Transverse colon (tissue), 4 donors: ENCODE measurements at regions not wholly inside any gene's neighbourhood (a gene's known extent, or its start where the extent isn't known, plus 50 kb on each side); places are given as distances from the start of the nearest gene placed in this dataset.

ENCODE experiments used
- DNase-seq: peaks from one replicate; pipeline ENCODE4 v3.0.0-alpha.2; 2019
- H3K27ac ChIP-seq, 4 donors: fragments of 200-600 bp; sonication (generic); 2 replicates each; pipeline ENCODE4 v1.5.1; 2016 to 2018; ENCODE audit warnings: inconsistent platforms in 4 of 4
- H3K27me3 ChIP-seq: fragments of 200-600 bp; sonication (generic); 2 replicates; pipeline ENCODE4 v1.5.1; 2017; ENCODE audit warnings: inconsistent platforms
- H3K36me3 ChIP-seq, 4 donors: fragments of 200-600 bp; sonication (generic); 2 replicates each; pipeline ENCODE4 v1.5.1; 2017 to 2019; ENCODE audit warnings: inconsistent platforms in 4 of 4
- H3K4me1 ChIP-seq, 4 donors: fragments of 200-600 bp; sonication (generic); 2 replicates each; pipeline ENCODE4 v1.5.1; 2017 to 2020; ENCODE audit warnings: inconsistent platforms in 4 of 4
- H3K4me3 ChIP-seq, 4 donors: fragments of 200-600 bp; sonication (generic); 1 replicate in 1 of 4; 2 replicates in 3 of 4; pipeline versions ENCODE4 v1.5.1 to v1.6.1; 2017 to 2019; ENCODE audit warnings: inconsistent platforms in 4 of 4
- H3K9me3 ChIP-seq, 2 donors: fragments of 200-600 bp; sonication (generic); 2 replicates each; pipeline ENCODE4 v1.5.1; 2017 to 2019; ENCODE audit warnings: inconsistent platforms in 2 of 2
- EP300 ChIP-seq: sonication (generic); formaldehyde crosslinking; IDR thresholded peaks from one replicate; pipeline ENCODE4 v1.6.1; 2017; ENCODE audit warnings: antibody characterized with exemption, low read depth
- POLR2A ChIP-seq: fragments of 450-650 bp; IDR thresholded peaks from one replicate; pipeline ENCODE4 v1.6.1; 2016; ENCODE audit warnings: antibody characterized with exemption, mild to moderate bottlenecking, moderate library complexity
- POLR2AphosphoS5 ChIP-seq, 3 donors: sonication (generic); formaldehyde crosslinking; IDR thresholded peaks; one replicate each; pipeline ENCODE4 v1.6.1; 2016; ENCODE audit warnings: antibody characterized with exemption in 3 of 3
- WGBS, 2 donors: methylation state at CpG; one replicate each; pipeline ENCODE4 v1.1.5; 2018; ENCODE audit warnings: low coverage in 1 of 2; 5-methylcytosine and 5-hydroxymethylcytosine counted together
- in situ Hi-C, 4 donors: fragments of 200-750 bp; cut with MboI; loops; one replicate each; pipeline versions ENCODE4 v1.15.0 to v1.15.1; 2017; ENCODE audit warnings: low sequenced_read_pairs in 3 of 4, low pct_ligation_motif_present in 1 of 4, low pct_unique_long_range_greater_than_20kb in 1 of 4
- intact Hi-C: fragments of 100-400 bp; cut with DNase I; formaldehyde crosslinking; loops from one replicate; pipeline ENCODE4 v1.15.1; 2023; ENCODE audit warnings: low total_unique reads
- TF ChIP-seq, protein P1 (sequence below), 5 experiments: fragments of 200-600 bp in 3 of 5; fragments of 450-650 bp in 2 of 5; sonication (generic) in 3 of 5; IDR thresholded peaks; 1 replicate in 2 of 5; 2 replicates in 3 of 5; pipeline ENCODE4 v1.5.1; 2016 to 2017; ENCODE audit warnings: antibody characterized with exemption in 5 of 5, inconsistent platforms in 3 of 5, mild to moderate bottlenecking in 2 of 5, moderate library complexity in 1 of 5

DNA sequence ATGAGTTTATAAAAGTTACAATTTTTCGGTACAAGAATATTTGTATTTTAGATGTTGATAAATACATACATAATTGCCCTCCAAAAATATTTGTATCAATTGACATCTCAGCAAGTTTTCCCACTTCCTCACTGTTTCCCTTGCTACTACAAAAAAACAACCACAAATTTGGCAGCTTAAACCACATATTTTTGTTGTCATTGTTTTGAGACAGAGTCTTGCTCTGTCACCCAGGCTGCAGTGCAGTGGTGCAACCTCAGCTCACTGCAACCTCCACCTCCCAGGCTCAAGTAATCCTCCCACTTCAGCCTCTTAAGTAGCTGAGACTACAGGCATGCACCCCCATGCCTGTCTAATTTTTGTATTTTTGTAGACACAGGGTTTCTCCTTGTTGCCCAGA is 162.8 kb upstream of the RARB start:
- in situ Hi-C loops, result no loop called here
- no peak for DNase-seq

DNA sequence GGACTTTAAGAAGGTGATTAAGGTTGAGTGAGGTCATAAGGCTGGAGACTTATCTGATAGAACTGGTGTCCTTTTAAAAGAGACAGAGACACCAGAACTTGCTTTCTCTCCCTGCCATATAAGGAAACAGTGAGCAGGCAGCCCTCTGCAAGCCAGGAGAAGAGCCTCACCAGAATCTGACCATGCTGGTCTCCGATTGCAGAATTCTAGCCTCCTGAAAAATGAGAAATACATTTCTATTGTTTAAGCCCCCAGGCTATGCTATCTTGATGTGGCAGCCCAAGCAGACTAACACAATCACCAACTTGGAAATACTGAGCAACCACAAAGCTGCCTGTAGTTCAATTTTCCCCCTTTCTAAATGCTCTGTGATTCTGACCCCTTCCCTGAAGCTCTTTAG is 161.4 kb upstream of the RARB start:
- intact Hi-C loops, result no loop called here
- in situ Hi-C loops, result no loop called here
- no peaks in the 10 kb centered on the region for H3K9me3 ChIP-seq
- H3K4me3 ChIP-seq, result no peak overlapping the region
- H3K27me3 ChIP-seq, result no peaks in the 10 kb centered on the region
- no peak overlapping the region for H3K27ac ChIP-seq
- WGBS, 2 donors, result 74 to 100% methylated on average over 1 of the region's 1 CpG
- H3K36me3 ChIP-seq, result no peaks in the 10 kb centered on the region
- TF ChIP-seq POLR2AphosphoS5 (IDR thresholded peaks at IDR 0.05) (no peak), POLR2A (no peak), EP300 (no peak)
- TF ChIP-seq, protein P1, sequence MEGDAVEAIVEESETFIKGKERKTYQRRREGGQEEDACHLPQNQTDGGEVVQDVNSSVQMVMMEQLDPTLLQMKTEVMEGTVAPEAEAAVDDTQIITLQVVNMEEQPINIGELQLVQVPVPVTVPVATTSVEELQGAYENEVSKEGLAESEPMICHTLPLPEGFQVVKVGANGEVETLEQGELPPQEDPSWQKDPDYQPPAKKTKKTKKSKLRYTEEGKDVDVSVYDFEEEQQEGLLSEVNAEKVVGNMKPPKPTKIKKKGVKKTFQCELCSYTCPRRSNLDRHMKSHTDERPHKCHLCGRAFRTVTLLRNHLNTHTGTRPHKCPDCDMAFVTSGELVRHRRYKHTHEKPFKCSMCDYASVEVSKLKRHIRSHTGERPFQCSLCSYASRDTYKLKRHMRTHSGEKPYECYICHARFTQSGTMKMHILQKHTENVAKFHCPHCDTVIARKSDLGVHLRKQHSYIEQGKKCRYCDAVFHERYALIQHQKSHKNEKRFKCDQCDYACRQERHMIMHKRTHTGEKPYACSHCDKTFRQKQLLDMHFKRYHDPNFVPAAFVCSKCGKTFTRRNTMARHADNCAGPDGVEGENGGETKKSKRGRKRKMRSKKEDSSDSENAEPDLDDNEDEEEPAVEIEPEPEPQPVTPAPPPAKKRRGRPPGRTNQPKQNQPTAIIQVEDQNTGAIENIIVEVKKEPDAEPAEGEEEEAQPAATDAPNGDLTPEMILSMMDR (IDR thresholded peaks at IDR 0.05), result no peak
- no peak for DNase-seq
- H3K4me1 ChIP-seq, result no peaks in the 10 kb centered on the region

More for the DNA sequence above, 162.8 kb upstream of the RARB start:
- intact Hi-C loops, result no loop called here
- no peak for TF ChIP-seq POLR2A
- TF ChIP-seq EP300, result no peak
- TF ChIP-seq POLR2AphosphoS5 (IDR thresholded peaks at IDR 0.05), result no peak
- TF ChIP-seq, protein P1 (IDR thresholded peaks at IDR 0.05), result no peak
- Histone ChIP-seq H3K9me3 (no peaks in the 10 kb centered on the region), H3K36me3 (no peaks in the 10 kb centered on the region), H3K27ac (no peak overlapping the region), H3K4me1 (no peaks in the 10 kb centered on the region), H3K27me3 (no peaks in the 10 kb centered on the region), H3K4me3 (no peak overlapping the region)
- 31 to 38% methylated on average over 1 of the region's 1 CpG for WGBS, 2 donors

DNA sequence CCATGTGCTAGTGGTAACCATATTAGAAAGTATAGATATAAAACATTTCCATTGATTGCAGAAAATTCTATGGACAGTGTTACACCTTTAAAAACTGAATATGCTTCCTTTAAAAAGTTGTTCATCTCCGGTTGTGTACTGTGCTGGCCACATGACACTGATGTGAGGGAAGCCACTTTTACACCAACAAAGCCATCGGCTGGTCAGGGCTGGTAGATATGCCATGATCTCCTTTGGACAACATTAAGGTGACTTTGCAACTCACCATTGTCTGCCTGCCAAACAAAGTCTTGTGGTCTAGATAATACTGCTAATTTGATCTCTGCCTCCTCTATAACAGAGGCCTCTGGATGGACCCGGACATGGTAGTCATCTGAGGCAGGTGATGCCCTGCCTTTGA is 156.0 kb upstream of the RARB start:
- Histone ChIP-seq H3K4me1 (no peaks in the 10 kb centered on the region), H3K9me3 (no peaks in the 10 kb centered on the region), H3K36me3 (no peaks in the 10 kb centered on the region), H3K4me3 (no peak overlapping the region), H3K27me3 (no peaks in the 10 kb centered on the region), H3K27ac (no peak overlapping the region)
- no peak for DNase-seq
- WGBS, 2 donors, result 66 to 85% methylated on average over 2 to 3 of the region's 3 CpGs
- in situ Hi-C loops (no loop called here), intact Hi-C loops (no loop called here)
- no peak for TF ChIP-seq EP300
- no peak for TF ChIP-seq POLR2A
- TF ChIP-seq, protein P1 (IDR thresholded peaks at IDR 0.05), result no peak
- TF ChIP-seq POLR2AphosphoS5 (IDR thresholded peaks at IDR 0.05), result no peak

DNA sequence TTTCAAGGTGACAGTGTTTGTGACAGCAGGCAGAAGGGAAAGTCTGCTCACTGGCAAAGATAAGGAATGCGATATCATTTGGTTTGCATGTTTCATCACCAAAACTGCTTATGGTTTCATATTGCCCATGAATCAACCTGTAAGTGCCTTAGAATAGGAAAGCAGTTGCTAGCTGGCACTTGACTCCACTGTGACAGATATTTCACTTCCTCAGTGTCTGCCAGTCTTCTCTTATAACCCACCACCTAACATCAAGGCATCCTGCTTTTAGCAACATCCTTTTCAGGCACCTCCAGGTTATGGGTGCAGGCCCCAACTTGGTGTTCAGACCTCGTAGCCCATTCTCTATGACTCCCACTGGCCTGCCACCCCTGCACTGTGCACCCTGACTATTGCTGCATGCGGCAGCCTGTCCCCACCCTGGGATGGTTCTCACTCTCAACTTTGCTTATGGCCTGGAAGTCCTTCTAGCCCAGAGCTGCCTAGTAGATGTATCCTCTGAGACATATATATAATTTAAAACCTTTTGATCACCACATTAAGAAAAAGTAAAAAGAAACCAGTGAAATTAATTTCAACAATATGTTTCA is 154.4 kb upstream of the RARB start:
- no peak for TF ChIP-seq POLR2AphosphoS5 (IDR thresholded peaks at IDR 0.05)
- no peak for TF ChIP-seq EP300
- no peak for TF ChIP-seq POLR2A
- TF ChIP-seq, protein P1 (IDR thresholded peaks at IDR 0.05), result no peak

More for the DNA sequence above, 154.4 kb upstream of the RARB start:
- Histone ChIP-seq H3K9me3 (no peaks in the 10 kb centered on the region), H3K4me3 (no peak overlapping the region), H3K27me3 (no peaks in the 10 kb centered on the region), H3K27ac (no peak overlapping the region), H3K36me3 (no peaks in the 10 kb centered on the region), H3K4me1 (no peaks in the 10 kb centered on the region)
- in situ Hi-C loops, result no loop called here
- no peak for DNase-seq
- 91 to 92% methylated on average over 3 of the region's 3 CpGs for WGBS, 2 donors
- intact Hi-C loops, result no loop called here
